ENCODE measurements at regions not wholly inside any gene's neighbourhood (a gene's known extent, or its start where the extent isn't known, plus 50 kb on each side); places are given as distances from the start of the nearest gene placed in this dataset.
"Not testable (repeated sequence)": the region's sequence is repeated elsewhere in the genome, so short reads cannot be mapped to it uniquely, and the experiment has no call there.

DNA sequence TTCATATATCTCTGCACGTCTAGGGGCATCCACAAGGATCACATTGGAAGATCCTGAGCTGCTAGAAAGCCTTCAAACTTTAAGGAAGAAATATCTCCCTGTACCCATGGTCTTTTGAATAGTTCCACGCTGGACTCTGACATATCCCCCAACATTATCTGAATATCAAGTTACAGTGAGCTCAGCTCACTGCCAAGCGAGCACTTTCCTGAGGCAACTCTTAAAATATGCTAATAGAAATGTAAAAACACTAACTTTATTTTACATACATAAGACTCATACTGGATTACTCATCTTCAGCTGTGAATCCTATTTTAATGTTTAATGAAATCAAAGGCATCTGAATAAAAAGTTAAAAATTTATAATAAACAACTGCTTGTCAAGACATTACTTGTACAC, 420.2 kb upstream of the CCDC54 start:
- no peak for DNase-seq

GRCh38 chr3:106962993-106963392, 414.2 kb upstream of the CCDC54 start:
- DNase-seq: no peak

DNA sequence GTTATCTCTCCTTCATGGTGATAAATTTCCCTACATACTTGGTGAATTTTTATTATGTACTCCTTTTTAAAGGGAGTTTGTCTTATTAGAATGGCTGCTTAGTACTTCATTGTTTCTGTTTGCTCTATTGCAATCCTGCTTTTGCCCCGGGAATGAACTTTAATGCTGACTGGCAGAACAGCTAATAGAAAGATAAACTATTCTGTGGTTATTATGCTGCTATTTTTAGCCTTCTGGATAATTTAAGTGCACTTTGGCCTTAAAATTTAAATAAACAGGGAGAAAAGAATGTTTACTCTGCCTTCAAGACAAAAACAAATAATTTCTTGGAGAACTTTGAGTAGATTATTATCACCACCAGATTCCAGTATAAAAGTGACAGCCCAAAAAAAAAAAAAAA, 413.8 kb upstream of the CCDC54 start:
- no peak for DNase-seq

DNA sequence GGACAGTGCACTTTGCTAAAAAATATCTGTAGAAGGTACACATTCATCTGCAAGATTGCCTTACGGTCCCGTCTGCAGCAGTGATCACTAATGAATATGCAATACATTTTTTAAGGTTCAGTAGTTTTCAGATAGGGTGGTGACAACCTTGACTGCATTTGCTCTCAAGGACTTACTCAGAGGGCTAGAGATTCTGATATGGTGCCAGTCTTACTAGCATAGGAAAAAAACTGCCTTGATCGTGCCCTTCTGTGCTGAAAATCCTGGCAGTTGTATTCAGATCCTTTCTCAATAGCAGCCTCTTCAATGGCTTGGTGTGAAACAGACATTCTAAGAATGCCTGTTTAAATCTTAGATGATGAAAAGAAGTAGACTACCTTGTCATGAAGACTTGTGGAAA, 411.9 kb upstream of the CCDC54 start:
- no peak for DNase-seq

GRCh38 chr3:106969596-106969995, 407.6 kb upstream of the CCDC54 start:
- no peak for DNase-seq

DNA sequence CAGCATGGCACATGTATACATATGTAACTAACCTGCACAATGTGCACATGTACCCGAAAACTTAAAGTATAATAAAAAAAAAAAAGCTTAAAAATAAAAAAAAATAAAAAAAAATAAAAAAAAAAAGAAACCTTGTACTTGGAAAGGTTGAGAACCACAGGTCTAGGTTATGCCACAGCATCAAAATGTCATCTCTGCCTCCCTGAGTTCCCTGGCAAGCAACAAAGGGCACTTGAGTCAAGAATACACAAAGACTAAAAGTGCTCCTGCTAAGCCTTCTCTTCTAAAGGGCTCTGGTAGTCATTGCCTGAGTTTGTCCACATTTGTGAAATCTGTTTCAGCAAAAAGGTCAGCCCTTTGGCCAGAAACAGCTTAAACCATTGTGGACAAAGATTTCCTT, 395.8 kb upstream of the CCDC54 start:
- DNase-seq: no peak

GRCh38 chr3:106985721-106986120, 391.5 kb upstream of the CCDC54 start:
- DNase-seq: no peak

DNA sequence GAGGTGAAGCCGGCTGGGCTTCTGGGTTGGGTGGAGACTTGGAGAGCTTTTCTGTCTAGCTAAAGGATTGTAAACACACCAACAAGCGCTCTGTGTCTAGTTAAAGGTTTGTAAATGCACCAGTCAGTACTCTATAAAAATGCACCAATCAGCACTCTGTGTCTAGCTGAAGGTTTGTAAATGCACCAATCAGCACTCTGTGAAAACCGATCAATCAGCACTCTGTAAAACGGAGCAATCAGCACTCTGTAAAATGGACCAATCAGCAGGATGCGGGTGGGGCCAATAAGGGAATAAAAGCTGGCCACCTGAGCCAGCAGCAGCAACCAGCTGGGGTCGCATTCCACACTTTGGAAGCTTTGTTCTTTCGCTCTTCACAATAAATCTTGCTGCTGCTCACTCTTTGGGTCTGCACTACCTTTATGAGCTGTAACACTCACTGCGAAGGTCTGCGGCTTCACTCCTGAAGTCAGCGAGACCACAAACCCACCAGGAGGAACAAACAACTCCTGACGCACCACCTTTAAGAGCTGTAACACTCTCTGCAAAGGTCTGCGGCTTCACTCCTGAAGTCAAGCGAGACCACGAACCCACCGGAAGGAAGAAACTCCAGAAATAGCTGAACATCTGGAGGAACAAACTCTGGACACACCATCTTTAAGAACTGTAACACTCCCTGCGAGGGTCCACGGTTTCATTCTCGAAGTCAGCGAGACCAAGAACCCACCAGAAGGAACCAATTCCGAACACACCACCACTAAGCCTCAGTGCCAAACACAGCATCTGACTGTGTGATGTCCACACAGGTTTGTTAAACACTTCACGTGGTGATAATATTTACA, 378.2 kb upstream of the CCDC54 start:
- DNase-seq: not testable (repeated sequence)

DNA sequence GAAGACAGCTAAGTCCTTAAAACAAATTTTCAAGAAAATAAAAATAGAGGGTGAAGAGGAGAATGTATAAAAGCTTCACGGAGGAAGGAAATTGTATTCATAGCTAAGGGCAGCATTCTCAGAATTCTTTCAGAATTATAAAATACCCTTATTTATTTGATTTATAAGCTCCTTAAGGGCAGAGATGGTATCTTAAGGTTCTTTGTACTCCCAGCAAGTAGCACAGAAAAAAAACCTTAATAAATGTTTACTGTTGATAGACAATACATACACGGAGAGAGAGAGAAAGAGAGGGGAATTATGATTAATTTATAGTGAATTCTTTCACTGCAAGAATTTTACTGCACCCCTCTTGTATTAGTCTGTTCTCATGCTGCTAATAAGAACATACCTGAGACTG, 375.6 kb upstream of the CCDC54 start:
- DNase-seq: no peak

DNA sequence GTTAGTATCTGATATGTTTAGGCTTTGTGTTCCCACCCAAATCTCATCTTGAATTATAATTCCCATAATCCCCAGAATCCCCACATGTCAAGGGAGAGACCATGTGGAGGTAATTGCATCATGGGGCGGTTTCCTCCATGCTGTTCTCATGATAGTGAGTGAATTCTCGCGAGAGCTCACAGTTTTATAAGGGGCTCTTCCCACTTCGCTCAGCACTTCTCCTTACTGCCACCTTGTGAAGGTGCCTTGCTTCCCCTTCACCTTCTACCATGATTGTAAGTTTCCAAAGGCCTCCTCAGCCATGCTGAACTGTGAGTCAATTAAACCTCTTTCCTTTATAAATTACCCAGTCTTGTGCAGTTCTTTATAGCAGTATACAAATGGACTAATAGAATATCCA, 371.9 kb upstream of the CCDC54 start:
- not testable (repeated sequence) for DNase-seq

- no peak for DNase-seq
Observed at GRCh38 chr3:107008213-107008612, 369.0 kb upstream of the CCDC54 start.

DNA sequence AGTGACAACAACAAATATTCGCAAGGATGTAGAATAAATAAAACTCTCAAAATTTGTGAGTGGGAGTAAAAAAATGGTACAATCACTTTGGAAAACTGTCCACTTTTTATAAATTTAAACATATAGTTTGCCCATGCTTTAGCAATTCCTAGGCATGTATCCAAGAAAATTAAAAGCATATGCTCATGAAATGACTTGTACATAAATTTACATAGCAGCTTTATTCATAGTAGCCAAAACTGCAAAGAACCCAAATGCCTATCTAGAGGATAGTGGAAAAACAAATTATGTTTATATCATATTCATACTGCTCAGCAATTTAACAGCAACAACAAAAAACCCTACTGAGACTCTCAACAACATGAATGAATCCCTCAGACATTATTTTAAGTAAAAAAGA, 363.6 kb upstream of the CCDC54 start:
- no peak for DNase-seq

DNA sequence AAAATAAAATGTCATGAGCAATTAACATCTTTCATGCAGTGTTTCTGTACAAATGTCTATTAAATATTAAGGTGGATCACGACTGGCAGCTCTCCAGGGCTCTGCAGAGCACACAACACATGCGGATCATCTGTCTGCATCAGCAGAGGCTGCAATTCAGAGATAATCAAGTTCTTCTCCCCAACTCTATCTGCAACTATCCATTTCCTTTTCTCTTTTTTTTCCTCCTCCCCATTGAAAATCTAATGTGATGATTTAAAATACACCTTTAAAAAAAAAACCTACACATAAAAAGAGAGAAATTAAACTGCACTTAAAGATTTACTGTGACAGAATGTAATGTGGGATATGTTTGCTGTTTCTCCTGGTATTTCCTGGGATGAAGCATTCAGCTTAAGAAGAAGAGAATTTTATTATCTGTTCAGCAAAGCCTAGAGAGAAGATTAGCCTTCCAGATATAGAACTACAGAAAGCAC, 352.6 kb upstream of the CCDC54 start:
- no peak for DNase-seq

- no peak for DNase-seq
Observed at GRCh38 chr3:107025961-107026360, 351.3 kb upstream of the CCDC54 start.

GRCh38 chr3:107028086-107028485, 349.2 kb upstream of the CCDC54 start:
- no peak for DNase-seq

- DNase-seq: no peak
Observed at GRCh38 chr3:107028626-107029025, 348.6 kb upstream of the CCDC54 start.

GRCh38 chr3:107032111-107032510, 345.1 kb upstream of the CCDC54 start:
- no peak for DNase-seq

DNA sequence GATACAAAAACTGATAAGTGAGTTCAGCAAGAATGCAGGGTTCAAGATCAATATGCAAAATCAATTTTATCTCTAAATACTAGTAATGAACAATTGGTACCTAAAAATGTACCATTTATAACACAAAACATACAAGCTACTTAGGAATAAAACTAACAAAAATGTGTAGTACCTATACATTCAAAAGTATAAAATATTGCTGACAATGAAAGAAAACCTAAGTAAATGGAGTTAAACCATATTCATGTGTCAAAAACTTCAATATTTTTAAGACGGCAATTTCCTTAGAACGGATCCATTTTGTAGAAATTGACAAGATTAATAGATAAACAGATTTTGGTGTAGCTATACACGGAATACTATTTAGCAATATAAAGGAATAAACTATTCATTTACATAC, 343.1 kb upstream of the CCDC54 start:
- DNase-seq: no peak

DNA sequence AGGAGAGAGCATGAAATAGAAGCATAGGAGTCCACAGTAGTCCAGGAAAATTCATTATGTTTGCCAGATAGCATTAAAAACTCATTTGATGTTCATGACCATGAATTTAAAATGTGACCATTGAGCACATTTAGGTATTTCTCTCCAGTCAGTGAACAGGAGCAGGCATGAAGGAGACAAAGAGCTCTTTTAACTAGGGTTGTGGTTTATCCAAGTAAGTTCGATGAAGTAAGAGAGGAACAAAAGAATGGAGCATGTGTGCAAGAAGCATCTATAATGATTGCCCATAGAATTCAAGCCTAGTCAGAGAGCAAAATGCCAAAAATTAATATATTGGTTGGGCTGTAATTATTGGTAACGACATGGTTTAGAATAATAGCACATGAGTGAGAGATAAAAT, 342.1 kb upstream of the CCDC54 start:
- no peak for DNase-seq

GRCh38 chr3:107044677-107045076, 332.6 kb upstream of the CCDC54 start:
- no peak for DNase-seq

GRCh38 chr3:107045791-107046190, 331.4 kb upstream of the CCDC54 start:
- no peak for DNase-seq

- DNase-seq: no peak
Observed at GRCh38 chr3:107055181-107055942, 321.9 kb upstream of the CCDC54 start.

DNA sequence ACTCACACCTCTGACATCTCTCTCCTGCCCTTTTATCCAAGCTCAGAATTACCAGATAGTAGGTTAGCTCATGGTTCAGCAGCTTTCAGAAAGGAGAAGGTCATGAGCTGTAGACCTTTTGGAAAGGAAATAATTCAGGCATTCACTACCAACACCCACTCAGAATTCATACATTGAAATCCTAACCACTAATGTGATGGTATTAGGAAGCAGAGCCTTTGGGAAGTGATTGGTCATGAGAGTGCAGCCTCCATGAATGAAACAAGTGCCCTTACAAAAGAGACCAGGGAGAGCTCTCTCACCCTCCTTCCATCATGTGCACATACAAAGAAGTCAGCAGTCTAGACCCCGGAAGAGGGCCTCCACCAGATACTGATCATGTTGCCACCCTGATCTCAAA, 315.8 kb upstream of the CCDC54 start:
- no peak for DNase-seq

GRCh38 chr3:107062310-107062709, 314.9 kb upstream of the CCDC54 start:
- no peak for DNase-seq

All from activated naive CD4-positive, alpha-beta T cell (primary cell).